ENCODE measurements at regions not wholly inside any gene's neighbourhood (a gene's known extent, or its start where the extent isn't known, plus 50 kb on each side); places are given as distances from the start of the nearest gene placed in this dataset.

DNA sequence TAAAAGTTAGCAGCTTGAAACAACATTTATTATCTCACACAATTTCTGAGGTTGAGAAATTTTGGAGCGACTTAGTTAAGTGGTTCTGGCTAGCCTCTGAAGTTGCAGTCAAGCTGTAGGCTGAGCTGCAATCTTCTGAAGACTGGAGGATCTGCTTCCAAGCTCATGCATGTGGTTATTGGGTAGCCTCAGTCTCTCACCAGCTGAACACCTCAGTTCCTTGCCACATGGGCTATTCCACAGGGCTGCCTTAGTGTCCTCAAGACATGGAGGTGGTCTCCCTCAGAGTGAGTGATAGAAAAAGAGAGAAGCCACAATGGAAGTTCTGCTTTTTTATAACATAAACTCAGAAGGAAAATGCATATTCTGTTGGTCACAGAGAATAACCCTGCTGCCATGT lies 92.0 kb upstream of the CAMK1G start:
- TF ChIP-seq, protein P1, sequence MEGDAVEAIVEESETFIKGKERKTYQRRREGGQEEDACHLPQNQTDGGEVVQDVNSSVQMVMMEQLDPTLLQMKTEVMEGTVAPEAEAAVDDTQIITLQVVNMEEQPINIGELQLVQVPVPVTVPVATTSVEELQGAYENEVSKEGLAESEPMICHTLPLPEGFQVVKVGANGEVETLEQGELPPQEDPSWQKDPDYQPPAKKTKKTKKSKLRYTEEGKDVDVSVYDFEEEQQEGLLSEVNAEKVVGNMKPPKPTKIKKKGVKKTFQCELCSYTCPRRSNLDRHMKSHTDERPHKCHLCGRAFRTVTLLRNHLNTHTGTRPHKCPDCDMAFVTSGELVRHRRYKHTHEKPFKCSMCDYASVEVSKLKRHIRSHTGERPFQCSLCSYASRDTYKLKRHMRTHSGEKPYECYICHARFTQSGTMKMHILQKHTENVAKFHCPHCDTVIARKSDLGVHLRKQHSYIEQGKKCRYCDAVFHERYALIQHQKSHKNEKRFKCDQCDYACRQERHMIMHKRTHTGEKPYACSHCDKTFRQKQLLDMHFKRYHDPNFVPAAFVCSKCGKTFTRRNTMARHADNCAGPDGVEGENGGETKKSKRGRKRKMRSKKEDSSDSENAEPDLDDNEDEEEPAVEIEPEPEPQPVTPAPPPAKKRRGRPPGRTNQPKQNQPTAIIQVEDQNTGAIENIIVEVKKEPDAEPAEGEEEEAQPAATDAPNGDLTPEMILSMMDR (IDR thresholded peaks at IDR 0.05; ENCODE audit: borderline replicate concordance, extremely low read depth, insufficient read depth): no peak
- no peak for FAIRE-seq
- Histone ChIP-seq H3K36me3 (ENCODE audit: control insufficient read depth in 2 of 3, insufficient read depth in 3 of 3, low read length in 3 of 3) (no peaks in the 10 kb centered on the region), H3K4me3 (ENCODE audit: low read length in 3 of 3) (no peak overlapping the region), H3K4me1 (ENCODE audit: control insufficient read depth in 2 of 3, insufficient read depth in 2 of 3, low read depth in 1 of 3, low read length in 3 of 3) (no peaks in the 10 kb centered on the region), H3K27me3 (ENCODE audit: control insufficient read depth, insufficient read depth, low read length) (no peaks in the 10 kb centered on the region), H3K9me3 (ENCODE audit: control insufficient read depth in 2 of 3, insufficient read depth in 1 of 3, low read length in 3 of 3) (peaks cover 0 to 5% (median 0%) of the 10 kb centered on the region in 3 donors), H3K27ac (ENCODE audit: low read depth in 2 of 2, low read length in 2 of 2) (no peak overlapping the region), H3K9ac (ENCODE audit: low read length in 3 of 3) (no peak overlapping the region)
- intact Hi-C loops (cut with DNase I): no loop called here
- DNase-seq: no peak

DNA sequence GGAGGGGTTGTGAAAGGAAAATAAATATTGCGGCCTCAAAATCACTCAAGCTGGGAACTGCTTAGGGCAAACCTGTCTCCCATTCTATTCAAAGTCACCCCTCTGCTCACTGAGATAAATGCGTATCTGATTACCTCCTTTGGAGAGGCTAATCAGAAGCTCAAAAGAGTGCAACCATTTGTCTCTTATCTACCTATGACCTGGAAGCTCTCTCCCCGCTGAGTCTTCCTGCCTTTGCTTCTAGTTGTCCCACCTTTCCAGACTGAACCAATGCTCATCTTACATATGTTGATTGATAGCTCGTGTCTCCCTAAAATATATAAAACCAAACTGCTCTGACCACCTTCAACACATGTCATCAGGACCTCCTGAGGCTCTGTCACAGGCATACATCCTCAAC lies 91.6 kb upstream of the CAMK1G start:
- Histone ChIP-seq H3K4me1 (ENCODE audit: control insufficient read depth in 2 of 3, insufficient read depth in 2 of 3, low read depth in 1 of 3, low read length in 3 of 3) (no peaks in the 10 kb centered on the region), H3K27me3 (ENCODE audit: control insufficient read depth, insufficient read depth, low read length) (no peaks in the 10 kb centered on the region), H3K9me3 (ENCODE audit: control insufficient read depth in 2 of 3, insufficient read depth in 1 of 3, low read length in 3 of 3) (peaks cover 0 to 5% (median 0%) of the 10 kb centered on the region in 3 donors), H3K27ac (ENCODE audit: low read depth in 2 of 2, low read length in 2 of 2) (no peak overlapping the region), H3K9ac (ENCODE audit: low read length in 3 of 3) (no peak overlapping the region), H3K4me3 (ENCODE audit: low read length in 3 of 3) (no peak overlapping the region), H3K36me3 (ENCODE audit: control insufficient read depth in 2 of 3, insufficient read depth in 3 of 3, low read length in 3 of 3) (no peaks in the 10 kb centered on the region)
- TF ChIP-seq, protein P1 (IDR thresholded peaks at IDR 0.05; ENCODE audit: borderline replicate concordance, extremely low read depth, insufficient read depth): no peak
- FAIRE-seq (no peak), DNase-seq (no peak)
- intact Hi-C loops (cut with DNase I): no loop called here

DNA sequence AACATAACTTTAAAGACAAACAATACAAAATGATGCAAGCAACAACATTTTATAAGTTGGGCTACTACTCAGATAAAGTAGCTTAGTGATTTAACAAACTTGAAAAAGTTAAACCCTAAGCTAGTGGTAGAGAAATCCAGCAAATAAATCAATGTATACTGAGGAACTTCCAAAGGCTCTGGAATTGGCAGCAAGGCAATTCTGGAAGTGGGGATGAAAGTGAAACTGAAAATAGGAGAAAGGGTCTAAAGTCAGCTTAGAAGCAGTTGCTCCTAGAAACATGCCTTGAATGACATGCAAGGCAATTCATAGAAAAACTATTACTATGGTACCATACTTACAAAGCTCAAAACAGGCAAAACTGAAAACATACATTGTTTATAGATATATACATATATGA lies 90.0 kb upstream of the CAMK1G start:
- Histone ChIP-seq H3K9ac (ENCODE audit: low read length in 3 of 3) (no peak overlapping the region), H3K4me3 (ENCODE audit: low read length in 3 of 3) (no peak overlapping the region), H3K9me3 (ENCODE audit: control insufficient read depth in 2 of 3, insufficient read depth in 1 of 3, low read length in 3 of 3) (peaks cover 0 to 5% (median 0%) of the 10 kb centered on the region in 3 donors), H3K36me3 (ENCODE audit: control insufficient read depth in 2 of 3, insufficient read depth in 3 of 3, low read length in 3 of 3) (no peaks in the 10 kb centered on the region), H3K4me1 (ENCODE audit: control insufficient read depth in 2 of 3, insufficient read depth in 2 of 3, low read depth in 1 of 3, low read length in 3 of 3) (no peaks in the 10 kb centered on the region), H3K27me3 (ENCODE audit: control insufficient read depth, insufficient read depth, low read length) (no peaks in the 10 kb centered on the region), H3K27ac (ENCODE audit: low read depth in 2 of 2, low read length in 2 of 2) (no peak overlapping the region)
- intact Hi-C loops (cut with DNase I): no loop called here
- FAIRE-seq: no peak
- DNase-seq: peak in 1 of 5 donors; percentile 47
- TF ChIP-seq, protein P1 (IDR thresholded peaks at IDR 0.05; ENCODE audit: borderline replicate concordance, extremely low read depth, insufficient read depth): no peak

DNA sequence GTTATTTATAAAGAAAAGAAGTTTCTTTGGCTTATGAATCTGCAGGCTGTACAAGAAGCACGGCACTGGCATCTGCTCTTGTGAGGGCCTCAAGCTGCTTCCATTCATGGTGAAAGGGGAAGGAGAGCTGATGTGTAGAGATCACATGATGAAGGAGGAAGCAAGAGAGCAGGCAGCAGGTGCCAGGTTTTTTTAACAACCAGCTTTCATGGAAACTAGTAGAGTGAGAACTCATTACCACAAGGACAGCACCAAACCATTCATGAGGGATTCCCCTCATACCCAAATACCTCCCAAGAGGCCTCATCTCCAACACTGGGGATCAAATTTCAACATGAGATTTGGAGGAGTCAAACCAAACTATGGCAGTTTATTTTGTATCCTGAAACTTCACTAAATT lies 85.8 kb upstream of the CAMK1G start:
- intact Hi-C loops (cut with DNase I): no loop called here
- TF ChIP-seq, protein P1 (IDR thresholded peaks at IDR 0.05; ENCODE audit: borderline replicate concordance, extremely low read depth, insufficient read depth): no peak
- Histone ChIP-seq H3K4me3 (ENCODE audit: low read length in 3 of 3) (no peak overlapping the region), H3K9me3 (ENCODE audit: control insufficient read depth in 2 of 3, insufficient read depth in 1 of 3, low read length in 3 of 3) (peaks cover 0 to 8% (median 0%) of the 10 kb centered on the region in 3 donors), H3K36me3 (ENCODE audit: control insufficient read depth in 2 of 3, insufficient read depth in 3 of 3, low read length in 3 of 3) (no peaks in the 10 kb centered on the region), H3K9ac (ENCODE audit: low read length in 3 of 3) (no peak overlapping the region), H3K4me1 (ENCODE audit: control insufficient read depth in 2 of 3, insufficient read depth in 2 of 3, low read depth in 1 of 3, low read length in 3 of 3) (no peaks in the 10 kb centered on the region), H3K27me3 (ENCODE audit: control insufficient read depth, insufficient read depth, low read length) (no peaks in the 10 kb centered on the region), H3K27ac (ENCODE audit: low read depth in 2 of 2, low read length in 2 of 2) (no peak overlapping the region)
- FAIRE-seq: no peak
- no peak for DNase-seq
